Ovary (tissue), 7 donors: ENCODE measurements at regions not wholly inside any gene's neighbourhood (a gene's known extent, or its start where the extent isn't known, plus 50 kb on each side); places are given as distances from the start of the nearest gene placed in this dataset.

Source experiments
- DNase-seq, 5 donors: peaks; one replicate each; pipeline ENCODE4 v3.0.0-alpha.2; 2019 to 2020
- H3K27ac ChIP-seq, 2 donors: fragments of 200-600 bp; one replicate each; pipeline versions ENCODE4 v1.5.1 to v1.8.0; 2019 to 2022
- H3K27me3 ChIP-seq: fragments of 200-600 bp; one replicate; pipeline ENCODE4 v1.8.0; 2022
- H3K36me3 ChIP-seq: fragments of 200-600 bp; sonication (generic); one replicate; pipeline ENCODE4 v1.5.1; 2019
- H3K4me1 ChIP-seq: one replicate; pipeline ENCODE4 v1.8.1; 2013; ENCODE audit warnings: mild to moderate bottlenecking, moderate library complexity; ENCODE audit not compliant: insufficient read depth
- H3K4me3 ChIP-seq: fragments of 200-600 bp; sonication (generic); one replicate; pipeline ENCODE4 v1.5.1; 2017
- H3K9me3 ChIP-seq, 2 donors: fragments of 200-600 bp in 1 of 2; sonication (generic) in 1 of 2; one replicate each; pipeline versions ENCODE4 v1.5.1 to v1.8.1; 2013 to 2019; ENCODE audit warnings: mild to moderate bottlenecking in 1 of 2, moderate library complexity in 1 of 2
- CTCF ChIP-seq, 3 donors: fragments of 450-650 bp in 2 of 3; fragments of 200-600 bp in 1 of 3; IDR thresholded peaks; one replicate each; pipeline versions ENCODE4 v1.5.1 to v1.8.0; 2016 to 2022; ENCODE audit warnings: antibody characterized with exemption in 3 of 3, mild to moderate bottlenecking in 1 of 3
- EP300 ChIP-seq: sonication (generic); formaldehyde crosslinking; IDR thresholded peaks from one replicate; pipeline ENCODE4 v1.6.1; 2017; ENCODE audit warnings: antibody characterized with exemption
- POLR2A ChIP-seq: fragments of 450-650 bp; IDR thresholded peaks from one replicate; pipeline ENCODE4 v1.6.1; 2017; ENCODE audit warnings: antibody characterized with exemption, mild to moderate bottlenecking, moderate library complexity
- WGBS, 3 donors: extraction: QIAGEN DNeasy Blood & Tissue Kit in 1 of 3; methylation state at CpG; one replicate each; pipeline versions ENCODE4 v1.1.5 to v1.1.7; 2013 to 2017; 5-methylcytosine and 5-hydroxymethylcytosine counted together
- intact Hi-C, 4 donors: fragments of 100-400 bp; cut with DNase I; formaldehyde crosslinking; loops; one replicate each; pipeline versions ENCODE4 v1.11.0 to v1.15.1; 2022 to 2023
- donor health status: DM: no; HTN: no; CAD: no; lungs with moderate emphysema.
- donor health status: DM: no; HTN: no; CAD: no.
- donor health status: Bipolar disorder and iron deficiency.
- donor health status: DM: no; HTN: no; CAD: no.
- donor health status: DM: yes; HTN: yes; CAD: no.

GRCh38 chr2:185891403-185891802, 152.8 kb downstream of the FSIP2 start:
- Histone ChIP-seq H3K27me3 (no peaks in the 10 kb centered on the region), H3K4me1 (no peaks in the 10 kb centered on the region), H3K27ac (no peak overlapping the region), H3K9me3 (no peaks in the 10 kb centered on the region), H3K36me3 (no peaks in the 10 kb centered on the region), H3K4me3 (no peak overlapping the region)
- intact Hi-C loops, result no loop called here
- TF ChIP-seq EP300, result no peak
- TF ChIP-seq CTCF (IDR thresholded peaks at IDR 0.05), result no peak
- no peak for TF ChIP-seq POLR2A
- DNase-seq, result no peak

- 89 to 94% (median 92%) methylated on average over 2 of the region's 2 CpGs for WGBS, 3 donors
- no peak for DNase-seq
- Histone ChIP-seq H3K9me3 (no peaks in the 10 kb centered on the region), H3K27me3 (no peaks in the 10 kb centered on the region), H3K36me3 (no peaks in the 10 kb centered on the region), H3K27ac (no peak overlapping the region), H3K4me3 (no peak overlapping the region), H3K4me1 (no peaks in the 10 kb centered on the region)
- intact Hi-C loops, result no loop called here
- no peak for TF ChIP-seq CTCF (IDR thresholded peaks at IDR 0.05)
Observed at GRCh38 chr2:185891804-185892411, 153.3 kb downstream of the FSIP2 start.

- intact Hi-C loops, result no loop called here
- H3K4me1 ChIP-seq, result no peaks in the 10 kb centered on the region
- H3K27me3 ChIP-seq, result no peaks in the 10 kb centered on the region
- H3K36me3 ChIP-seq, result no peaks in the 10 kb centered on the region
- DNase-seq, result no peak
- WGBS, 3 donors, result 96 to 100% (median 97%) methylated on average over 1 of the region's 1 CpG
- no peak overlapping the region for H3K4me3 ChIP-seq
- H3K9me3 ChIP-seq, result no peaks in the 10 kb centered on the region
- TF ChIP-seq CTCF (IDR thresholded peaks at IDR 0.05), result no peak
- TF ChIP-seq EP300, result no peak
- no peak for TF ChIP-seq POLR2A
- H3K27ac ChIP-seq, result no peak overlapping the region
Observed at GRCh38 chr2:185892484-185892883, 153.9 kb downstream of the FSIP2 start.

GRCh38 chr2:185894223-185894622, 155.6 kb downstream of the FSIP2 start:
- DNase-seq, result no peak
- WGBS, 3 donors, result 91 to 95% (median 93%) methylated on average over 2 of the region's 2 CpGs

More at GRCh38 chr2:185894223-185894622, 155.6 kb downstream of the FSIP2 start:
- intact Hi-C loops, result no loop called here
- Histone ChIP-seq H3K27me3 (no peaks in the 10 kb centered on the region), H3K27ac (no peak overlapping the region), H3K4me3 (no peak overlapping the region), H3K9me3 (no peaks in the 10 kb centered on the region), H3K36me3 (no peaks in the 10 kb centered on the region), H3K4me1 (no peaks in the 10 kb centered on the region)
- TF ChIP-seq EP300 (no peak), CTCF (IDR thresholded peaks at IDR 0.05) (no peak), POLR2A (no peak)
